Liver (tissue), 8 donors: ENCODE measurements at regions not wholly inside any gene's neighbourhood (a gene's known extent, or its start where the extent isn't known, plus 50 kb on each side); places are given as distances from the start of the nearest gene placed in this dataset.

Source experiments
- DNase-seq: peaks from one replicate; pipeline ENCODE4 v3.0.0-alpha.2; 2017; ENCODE audit warnings: low spot score
- H3K27ac ChIP-seq, 2 donors: one replicate each; pipeline ENCODE4 v1.7.0; 2013; ENCODE audit warnings: inconsistent platforms in 2 of 2, low read length in 2 of 2, control low read depth in 1 of 2, low read depth in 1 of 2, mild to moderate bottlenecking in 1 of 2
- H3K27me3 ChIP-seq, 4 donors: one replicate each; pipeline versions ENCODE4 v1.6.1 to v1.7.0; 2013; ENCODE audit warnings: low read length in 3 of 4, inconsistent platforms in 1 of 4, mild to moderate bottlenecking in 1 of 4, moderate library complexity in 1 of 4; ENCODE audit not compliant: control insufficient read depth in 4 of 4, insufficient read depth in 4 of 4
- H3K36me3 ChIP-seq, 4 donors: one replicate each; pipeline versions ENCODE4 v1.6.1 to v1.7.0; 2013; ENCODE audit warnings: low read length in 3 of 4, mild to moderate bottlenecking in 3 of 4, low read depth in 1 of 4, moderate library complexity in 1 of 4; ENCODE audit not compliant: control insufficient read depth in 4 of 4, insufficient read depth in 3 of 4
- H3K4me1 ChIP-seq, 4 donors: one replicate each; pipeline versions ENCODE4 v1.6.1 to v1.7.0; 2013; ENCODE audit warnings: low read length in 3 of 4, mild to moderate bottlenecking in 3 of 4, moderate library complexity in 1 of 4; ENCODE audit not compliant: control insufficient read depth in 4 of 4, insufficient read depth in 4 of 4
- H3K4me3 ChIP-seq, 3 donors: one replicate each; pipeline versions ENCODE4 v1.6.1 to v1.7.0; 2013; ENCODE audit warnings: low read length in 3 of 3, control low read depth in 1 of 3, low read depth in 1 of 3, mild to moderate bottlenecking in 1 of 3
- H3K9ac ChIP-seq, 2 donors: one replicate each; pipeline ENCODE4 v1.7.0; 2013; ENCODE audit warnings: low read length in 2 of 2, mild to moderate bottlenecking in 2 of 2, moderate library complexity in 2 of 2, control low read depth in 1 of 2, low read depth in 1 of 2
- H3K9me3 ChIP-seq, 4 donors: one replicate each; pipeline versions ENCODE4 v1.6.1 to v1.7.0; 2013; ENCODE audit warnings: low read length in 3 of 4; ENCODE audit not compliant: control insufficient read depth in 4 of 4
- EGR1 ChIP-seq, 2 donors: IDR thresholded peaks; 2 replicates each; pipeline ENCODE4 v1.6.1; 2016 to 2018; ENCODE audit warnings: antibody characterized with exemption in 2 of 2, low read depth in 2 of 2
- FOXA1 ChIP-seq: IDR thresholded peaks from 2 replicates; pipeline ENCODE4 v1.6.1; 2016; ENCODE audit warnings: antibody characterized with exemption
- FOXA2 ChIP-seq: IDR thresholded peaks from 2 replicates; pipeline ENCODE4 v1.6.1; 2016; ENCODE audit warnings: antibody characterized with exemption
- GABPA ChIP-seq, 2 donors: IDR thresholded peaks in 1 of 2; conservative IDR thresholded peaks in 1 of 2; 2 replicates each; pipeline ENCODE4 v1.6.1; 2016; ENCODE audit warnings: antibody characterized with exemption in 2 of 2, mild to moderate bottlenecking in 1 of 2, moderate library complexity in 1 of 2
- HNF4A ChIP-seq, 2 donors: conservative IDR thresholded peaks; 2 replicates each; pipeline ENCODE4 v1.6.1; 2016; ENCODE audit warnings: antibody characterized with exemption in 2 of 2, mild to moderate bottlenecking in 2 of 2
- HNF4G ChIP-seq: IDR thresholded peaks from 2 replicates; pipeline ENCODE4 v1.6.1; 2016; ENCODE audit warnings: antibody characterized with exemption
- JUND ChIP-seq, 2 donors: IDR thresholded peaks; 2 replicates each; pipeline ENCODE4 v1.6.1; 2016; ENCODE audit warnings: antibody characterized with exemption in 2 of 2
- NR2F2 ChIP-seq: IDR thresholded peaks from 2 replicates; pipeline ENCODE4 v1.6.1; 2016; ENCODE audit warnings: antibody characterized with exemption
- RAD21 ChIP-seq, 2 donors: IDR thresholded peaks; 2 replicates each; pipeline ENCODE4 v1.6.1; 2016; ENCODE audit warnings: antibody characterized with exemption in 2 of 2, mild to moderate bottlenecking in 2 of 2
- RXRA ChIP-seq, 2 donors: IDR thresholded peaks; 2 replicates each; pipeline ENCODE4 v1.6.1; 2017 to 2018; ENCODE audit warnings: antibody characterized with exemption in 2 of 2, mild to moderate bottlenecking in 1 of 2
- SP1 ChIP-seq: IDR thresholded peaks from 2 replicates; pipeline ENCODE4 v1.6.1; 2018; ENCODE audit warnings: antibody characterized with exemption, mild to moderate bottlenecking
- TAF1 ChIP-seq: conservative IDR thresholded peaks from 2 replicates; pipeline ENCODE4 v1.6.1; 2016; ENCODE audit warnings: antibody characterized with exemption, mild to moderate bottlenecking
- YY1 ChIP-seq: IDR thresholded peaks from 2 replicates; pipeline ENCODE4 v1.6.1; 2016; ENCODE audit warnings: antibody characterized with exemption, mild to moderate bottlenecking
- WGBS: extraction: QIAGEN DNeasy Blood & Tissue Kit; methylation state at CpG from one replicate; pipeline ENCODE4 v1.1.7; 2013; 5-methylcytosine and 5-hydroxymethylcytosine counted together
- TF ChIP-seq, protein P1 (sequence below): IDR thresholded peaks from 2 replicates; pipeline ENCODE4 v1.6.1; 2016; ENCODE audit warnings: antibody characterized with exemption, mild to moderate bottlenecking
- TF ChIP-seq, protein P2 (sequence below): IDR thresholded peaks from 2 replicates; pipeline ENCODE4 v1.6.1; 2016; ENCODE audit warnings: antibody characterized with exemption
- TF ChIP-seq, protein P3 (sequence below): fragments of 150-350 bp; IDR thresholded peaks from 2 replicates; pipeline ENCODE4 v1.5.1; 2017; ENCODE audit warnings: improper control_type of control experiment, low read depth, low read length; ENCODE audit not compliant: missing input control
- TF ChIP-seq, protein P4 (sequence below): IDR thresholded peaks from 2 replicates; pipeline ENCODE4 v1.6.1; 2016; ENCODE audit warnings: antibody characterized with exemption
- TF ChIP-seq, protein P5 (sequence below): IDR thresholded peaks from 2 replicates; pipeline ENCODE4 v1.6.1; 2016; ENCODE audit warnings: antibody characterized with exemption
- donor health status: healthy.
- donor health status: healthy.
- donor health status: healthy.
- donor health status: healthy.
- donor health status: healthy.

DNA sequence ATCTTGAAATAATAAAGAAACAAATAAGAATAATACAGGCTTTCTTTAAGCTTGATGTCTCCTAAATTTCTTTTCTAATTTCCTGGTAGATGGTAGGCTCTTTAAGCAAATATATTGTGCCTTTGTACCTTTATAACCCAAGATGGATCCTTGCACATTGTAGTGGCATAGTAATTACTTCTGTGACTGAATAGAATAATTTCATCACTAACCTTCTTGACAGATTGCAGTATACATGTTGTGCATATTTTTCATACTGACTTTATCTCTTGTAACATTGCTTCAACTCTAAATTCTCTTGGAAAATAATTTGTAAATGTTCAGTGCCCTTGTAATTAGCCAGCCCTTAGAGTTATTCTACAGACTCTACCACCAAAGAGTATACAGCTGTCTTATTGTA is 1433.8 kb upstream of the GBE1 start:
- H3K36me3 ChIP-seq = no peaks in the 10 kb centered on the region
- TF ChIP-seq, protein P1, sequence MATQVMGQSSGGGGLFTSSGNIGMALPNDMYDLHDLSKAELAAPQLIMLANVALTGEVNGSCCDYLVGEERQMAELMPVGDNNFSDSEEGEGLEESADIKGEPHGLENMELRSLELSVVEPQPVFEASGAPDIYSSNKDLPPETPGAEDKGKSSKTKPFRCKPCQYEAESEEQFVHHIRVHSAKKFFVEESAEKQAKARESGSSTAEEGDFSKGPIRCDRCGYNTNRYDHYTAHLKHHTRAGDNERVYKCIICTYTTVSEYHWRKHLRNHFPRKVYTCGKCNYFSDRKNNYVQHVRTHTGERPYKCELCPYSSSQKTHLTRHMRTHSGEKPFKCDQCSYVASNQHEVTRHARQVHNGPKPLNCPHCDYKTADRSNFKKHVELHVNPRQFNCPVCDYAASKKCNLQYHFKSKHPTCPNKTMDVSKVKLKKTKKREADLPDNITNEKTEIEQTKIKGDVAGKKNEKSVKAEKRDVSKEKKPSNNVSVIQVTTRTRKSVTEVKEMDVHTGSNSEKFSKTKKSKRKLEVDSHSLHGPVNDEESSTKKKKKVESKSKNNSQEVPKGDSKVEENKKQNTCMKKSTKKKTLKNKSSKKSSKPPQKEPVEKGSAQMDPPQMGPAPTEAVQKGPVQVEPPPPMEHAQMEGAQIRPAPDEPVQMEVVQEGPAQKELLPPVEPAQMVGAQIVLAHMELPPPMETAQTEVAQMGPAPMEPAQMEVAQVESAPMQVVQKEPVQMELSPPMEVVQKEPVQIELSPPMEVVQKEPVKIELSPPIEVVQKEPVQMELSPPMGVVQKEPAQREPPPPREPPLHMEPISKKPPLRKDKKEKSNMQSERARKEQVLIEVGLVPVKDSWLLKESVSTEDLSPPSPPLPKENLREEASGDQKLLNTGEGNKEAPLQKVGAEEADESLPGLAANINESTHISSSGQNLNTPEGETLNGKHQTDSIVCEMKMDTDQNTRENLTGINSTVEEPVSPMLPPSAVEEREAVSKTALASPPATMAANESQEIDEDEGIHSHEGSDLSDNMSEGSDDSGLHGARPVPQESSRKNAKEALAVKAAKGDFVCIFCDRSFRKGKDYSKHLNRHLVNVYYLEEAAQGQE = no peak
- TF ChIP-seq, protein P2, sequence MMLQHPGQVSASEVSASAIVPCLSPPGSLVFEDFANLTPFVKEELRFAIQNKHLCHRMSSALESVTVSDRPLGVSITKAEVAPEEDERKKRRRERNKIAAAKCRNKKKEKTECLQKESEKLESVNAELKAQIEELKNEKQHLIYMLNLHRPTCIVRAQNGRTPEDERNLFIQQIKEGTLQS = no peak
- TF ChIP-seq EGR1 (IDR thresholded peaks at IDR 0.05; ENCODE audit: low read depth in 2 of 2) = no peak
- TF ChIP-seq NR2F2 = no peak
- TF ChIP-seq GABPA (IDR thresholded peaks at IDR 0.05 in 1 of 2, conservative IDR thresholded peaks at IDR 0.05 in 1 of 2) = no peak
- TF ChIP-seq RAD21 (IDR thresholded peaks at IDR 0.05) = no peak
- TF ChIP-seq SP1 = no peak
- TF ChIP-seq, protein P3, sequence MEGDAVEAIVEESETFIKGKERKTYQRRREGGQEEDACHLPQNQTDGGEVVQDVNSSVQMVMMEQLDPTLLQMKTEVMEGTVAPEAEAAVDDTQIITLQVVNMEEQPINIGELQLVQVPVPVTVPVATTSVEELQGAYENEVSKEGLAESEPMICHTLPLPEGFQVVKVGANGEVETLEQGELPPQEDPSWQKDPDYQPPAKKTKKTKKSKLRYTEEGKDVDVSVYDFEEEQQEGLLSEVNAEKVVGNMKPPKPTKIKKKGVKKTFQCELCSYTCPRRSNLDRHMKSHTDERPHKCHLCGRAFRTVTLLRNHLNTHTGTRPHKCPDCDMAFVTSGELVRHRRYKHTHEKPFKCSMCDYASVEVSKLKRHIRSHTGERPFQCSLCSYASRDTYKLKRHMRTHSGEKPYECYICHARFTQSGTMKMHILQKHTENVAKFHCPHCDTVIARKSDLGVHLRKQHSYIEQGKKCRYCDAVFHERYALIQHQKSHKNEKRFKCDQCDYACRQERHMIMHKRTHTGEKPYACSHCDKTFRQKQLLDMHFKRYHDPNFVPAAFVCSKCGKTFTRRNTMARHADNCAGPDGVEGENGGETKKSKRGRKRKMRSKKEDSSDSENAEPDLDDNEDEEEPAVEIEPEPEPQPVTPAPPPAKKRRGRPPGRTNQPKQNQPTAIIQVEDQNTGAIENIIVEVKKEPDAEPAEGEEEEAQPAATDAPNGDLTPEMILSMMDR = no peak
- TF ChIP-seq, protein P4, sequence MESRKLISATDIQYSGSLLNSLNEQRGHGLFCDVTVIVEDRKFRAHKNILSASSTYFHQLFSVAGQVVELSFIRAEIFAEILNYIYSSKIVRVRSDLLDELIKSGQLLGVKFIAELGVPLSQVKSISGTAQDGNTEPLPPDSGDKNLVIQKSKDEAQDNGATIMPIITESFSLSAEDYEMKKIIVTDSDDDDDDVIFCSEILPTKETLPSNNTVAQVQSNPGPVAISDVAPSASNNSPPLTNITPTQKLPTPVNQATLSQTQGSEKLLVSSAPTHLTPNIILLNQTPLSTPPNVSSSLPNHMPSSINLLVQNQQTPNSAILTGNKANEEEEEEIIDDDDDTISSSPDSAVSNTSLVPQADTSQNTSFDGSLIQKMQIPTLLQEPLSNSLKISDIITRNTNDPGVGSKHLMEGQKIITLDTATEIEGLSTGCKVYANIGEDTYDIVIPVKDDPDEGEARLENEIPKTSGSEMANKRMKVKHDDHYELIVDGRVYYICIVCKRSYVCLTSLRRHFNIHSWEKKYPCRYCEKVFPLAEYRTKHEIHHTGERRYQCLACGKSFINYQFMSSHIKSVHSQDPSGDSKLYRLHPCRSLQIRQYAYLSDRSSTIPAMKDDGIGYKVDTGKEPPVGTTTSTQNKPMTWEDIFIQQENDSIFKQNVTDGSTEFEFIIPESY = no peak
- TF ChIP-seq, protein P5, sequence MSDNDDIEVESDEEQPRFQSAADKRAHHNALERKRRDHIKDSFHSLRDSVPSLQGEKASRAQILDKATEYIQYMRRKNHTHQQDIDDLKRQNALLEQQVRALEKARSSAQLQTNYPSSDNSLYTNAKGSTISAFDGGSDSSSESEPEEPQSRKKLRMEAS = no peak
- TF ChIP-seq FOXA2 = no peak
- no peak for TF ChIP-seq YY1
- no peak for TF ChIP-seq RXRA (IDR thresholded peaks at IDR 0.05)
- no peak for TF ChIP-seq HNF4A (conservative IDR thresholded peaks at IDR 0.05)
- no peak for TF ChIP-seq JUND (IDR thresholded peaks at IDR 0.05)
- TF ChIP-seq TAF1 = no peak
- TF ChIP-seq FOXA1 = no peak
- no peak for TF ChIP-seq HNF4G
- no peaks in the 10 kb centered on the region for H3K27me3 ChIP-seq
- H3K4me1 ChIP-seq = no peaks in the 10 kb centered on the region
- no peak overlapping the region for H3K27ac ChIP-seq
- DNase-seq = no peak
- H3K4me3 ChIP-seq = no peak overlapping the region
- no peak overlapping the region for H3K9ac ChIP-seq
- H3K9me3 ChIP-seq = no peaks in the 10 kb centered on the region

DNA sequence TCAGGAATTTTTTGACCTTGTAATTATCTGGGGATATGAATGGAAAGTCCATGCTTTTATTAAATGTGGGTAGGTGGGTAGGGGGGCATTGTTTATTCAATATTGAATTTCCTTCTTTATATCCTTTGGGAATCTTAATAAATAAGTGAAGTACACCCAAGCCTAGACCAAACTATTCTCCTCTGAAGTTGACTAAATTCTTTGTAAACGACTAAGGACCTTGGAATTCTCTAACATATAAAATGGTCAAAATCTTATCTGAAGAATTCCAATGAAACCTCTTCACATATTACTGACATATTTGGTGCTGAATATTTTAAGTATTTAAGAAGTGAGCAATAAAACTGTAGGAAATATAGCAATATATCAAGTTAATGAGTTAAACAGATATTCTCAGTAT is 1432.1 kb upstream of the GBE1 start:
- Histone ChIP-seq H3K27ac (no peak overlapping the region), H3K9ac (no peak overlapping the region), H3K27me3 (no peaks in the 10 kb centered on the region), H3K4me3 (no peak overlapping the region), H3K9me3 (no peaks in the 10 kb centered on the region), H3K4me1 (no peaks in the 10 kb centered on the region), H3K36me3 (no peaks in the 10 kb centered on the region)
- no peak for DNase-seq
- WGBS = 79% methylated on average over 1 of the region's 1 CpG
- TF ChIP-seq RAD21 (IDR thresholded peaks at IDR 0.05) = no peak
- TF ChIP-seq NR2F2 = no peak
- TF ChIP-seq JUND (IDR thresholded peaks at IDR 0.05) = no peak
- TF ChIP-seq SP1 = no peak
- no peak for TF ChIP-seq RXRA (IDR thresholded peaks at IDR 0.05)
- TF ChIP-seq TAF1 = no peak
